SK-N-SH (cell line): ENCODE measurements at regions not wholly inside any gene's neighbourhood (a gene's known extent, or its start where the extent isn't known, plus 50 kb on each side); places are given as distances from the start of the nearest gene placed in this dataset.

Source experiments
- CTCF ChIA-PET: fragments of 300-600, 350-600 bp; formaldehyde crosslinking; extraction: SDS; loops from one replicate; lab custom pipeline; 2021; lab: Yijun Ruan, JAX
- POLR2A ChIA-PET: fragments of 350-600 bp; sonication (Branson Sonifier 250); formaldehyde crosslinking; extraction: SDS; loops from one replicate; lab custom pipeline; 2020; ENCODE audit warnings: antibody characterized with exemption, inconsistent platforms; lab: Yijun Ruan, JAX
- DNase-seq: peaks from one replicate; pipeline ENCODE4 v3.0.0; 2012
- H2AFZ ChIP-seq: fragments of 200-600 bp; sonication (generic); 2 replicates; pipeline ENCODE4 v1.8.1; 2016; ENCODE audit warnings: antibody characterized with exemption, mild to moderate bottlenecking, low read depth
- H3F3A ChIP-seq: fragments of 200-600 bp; sonication (generic); replicated peaks from 2 replicates; pipeline ENCODE3; 2016; ENCODE audit warnings: antibody characterized with exemption, mild to moderate bottlenecking; ENCODE audit not compliant: insufficient read depth
- H3K27ac ChIP-seq, 2 experiments: fragments of 200-500 bp in 1 of 2; fragments of 200-600 bp in 1 of 2; sonication (Bioruptor generic) in 1 of 2; sonication (generic), shearing (Covaris generic) in 1 of 2; 2 replicates each; pipeline versions ENCODE4 v1.5.1 to v1.6.1; 2014 to 2016; ENCODE audit warnings: low read depth in 2 of 2, inconsistent platforms in 1 of 2, low read length in 1 of 2, mild to moderate bottlenecking in 1 of 2, mixed read lengths in 1 of 2
- H3K27me3 ChIP-seq: fragments of 200-600 bp; sonication (generic), shearing (Covaris generic); 2 replicates; pipeline ENCODE4 v1.6.1; 2016; ENCODE audit warnings: mixed run types; ENCODE audit not compliant: insufficient read depth
- H3K36me3 ChIP-seq, 2 experiments: fragments of 200-500 bp in 1 of 2; fragments of 200-600 bp in 1 of 2; sonication (Bioruptor generic) in 1 of 2; sonication (generic) in 1 of 2; replicated peaks in 1 of 2; 2 replicates each; pipeline versions ENCODE3 to v1.5.1; 2014 to 2016; ENCODE audit warnings: low read length in 1 of 2, mild to moderate bottlenecking in 1 of 2; ENCODE audit not compliant: insufficient read depth in 2 of 2, control insufficient read depth in 1 of 2
- H3K4me1 ChIP-seq, 2 experiments: fragments of 200-500 bp in 1 of 2; fragments of 200-600 bp in 1 of 2; sonication (Bioruptor generic) in 1 of 2; sonication (generic), shearing (Covaris generic) in 1 of 2; 2 replicates each; pipeline versions ENCODE4 v1.5.1 to v1.6.1; 2014 to 2016; ENCODE audit warnings: low read depth in 1 of 2, low read length in 1 of 2, mixed run types in 1 of 2; ENCODE audit not compliant: insufficient read depth in 2 of 2, control insufficient read depth in 1 of 2
- H3K4me2 ChIP-seq: fragments of 200-600 bp; sonication (generic), shearing (Covaris generic); 2 replicates; pipeline ENCODE4 v1.6.1; 2017; ENCODE audit warnings: mixed run types
- H3K4me3 ChIP-seq, 2 experiments: fragments of 200-500 bp in 1 of 2; fragments of 200-600 bp in 1 of 2; sonication (Bioruptor generic) in 1 of 2; sonication (generic), shearing (Covaris generic) in 1 of 2; 2 replicates each; pipeline versions ENCODE4 v1.5.1 to v1.8.1; 2014 to 2016; ENCODE audit warnings: low read depth in 2 of 2, inconsistent platforms in 1 of 2, low read length in 1 of 2, mild to moderate bottlenecking in 1 of 2, mixed read lengths in 1 of 2, moderate library complexity in 1 of 2
- H3K79me2 ChIP-seq: fragments of 200-600 bp; sonication (generic); 2 replicates; pipeline ENCODE4 v1.8.1; 2017; ENCODE audit warnings: mild to moderate bottlenecking; ENCODE audit not compliant: insufficient read depth
- H3K9ac ChIP-seq: fragments of 200-600 bp; sonication (generic); 2 replicates; pipeline ENCODE4 v1.6.1; 2017; ENCODE audit warnings: mixed run types
- H3K9me2 ChIP-seq: fragments of 200-600 bp; sonication (generic); 2 replicates; pipeline ENCODE4 v1.6.1; 2017; ENCODE audit warnings: mixed run types
- H3K9me3 ChIP-seq: fragments of 200-600 bp; sonication (generic); 2 replicates; pipeline ENCODE4 v1.6.1; 2017; ENCODE audit warnings: mixed run types, mild to moderate bottlenecking, moderate library complexity
- H4K20me1 ChIP-seq: fragments of 200-600 bp; sonication (generic); 2 replicates; pipeline ENCODE4 v1.6.1; 2017; ENCODE audit warnings: mild to moderate bottlenecking, mixed run types; ENCODE audit not compliant: insufficient read depth
- CHD2 ChIP-seq: fragments of 150-350 bp; IDR thresholded peaks from 2 replicates; pipeline ENCODE4 v1.6.1; 2018; ENCODE audit warnings: low read length; ENCODE audit not compliant: partially characterized antibody
- ELF1 ChIP-seq: IDR thresholded peaks from 2 replicates; pipeline ENCODE4 v1.4.0; 2012
- EZH2phosphoT487 ChIP-seq: fragments of 200-600 bp; sonication (generic); IDR thresholded peaks from 2 replicates; pipeline ENCODE4 v1.6.1; 2017; ENCODE audit warnings: low read depth, mixed run types, mild to moderate bottlenecking, antibody characterized with exemption, moderate library complexity, borderline replicate concordance
- FOSL2 ChIP-seq: IDR thresholded peaks from 2 replicates; pipeline ENCODE4 v1.4.0; 2012; ENCODE audit warnings: low read depth, mild to moderate bottlenecking, moderate library complexity, borderline replicate concordance
- FOXJ3 ChIP-seq: sonication (generic); formaldehyde crosslinking; IDR thresholded peaks from 2 replicates; pipeline ENCODE4 v1.5.1; 2020; ENCODE audit warnings: mild to moderate bottlenecking, missing genetic modification reagents
- FOXM1 ChIP-seq: IDR thresholded peaks from 2 replicates; pipeline ENCODE4 v1.4.0; 2012; ENCODE audit warnings: low read depth, mild to moderate bottlenecking
- GABPA ChIP-seq: IDR thresholded peaks from 2 replicates; pipeline ENCODE4 v1.4.0; 2012; ENCODE audit warnings: low read depth, mild to moderate bottlenecking
- JUND ChIP-seq: IDR thresholded peaks from 2 replicates; pipeline ENCODE4 v1.4.0; 2012
- MEF2A ChIP-seq: IDR thresholded peaks from 2 replicates; pipeline ENCODE4 v1.4.0; 2012; ENCODE audit warnings: low read depth, borderline replicate concordance
- NFIC ChIP-seq: IDR thresholded peaks from 2 replicates; pipeline ENCODE4 v1.4.0; 2012; ENCODE audit warnings: borderline replicate concordance
- RAD21 ChIP-seq: IDR thresholded peaks from 2 replicates; pipeline ENCODE4 v1.6.1; 2012; ENCODE audit warnings: mild to moderate bottlenecking, low read length
- RCOR1 ChIP-seq: fragments of 150-350 bp; IDR thresholded peaks from 2 replicates; pipeline ENCODE4 v1.6.1; 2017; ENCODE audit warnings: antibody characterized with exemption, low read length
- TAF1 ChIP-seq: IDR thresholded peaks from 2 replicates; pipeline ENCODE4 v1.6.1; 2012; ENCODE audit warnings: low read depth, mild to moderate bottlenecking, low read length, moderate library complexity, borderline replicate concordance
- TEAD4 ChIP-seq: IDR thresholded peaks from 2 replicates; pipeline ENCODE4 v1.4.0; 2012; ENCODE audit warnings: mild to moderate bottlenecking, borderline replicate concordance; ENCODE audit not compliant: insufficient read depth
- YY1 ChIP-seq: IDR thresholded peaks from 2 replicates; pipeline ENCODE4 v1.4.0; 2012; ENCODE audit warnings: low read depth, mild to moderate bottlenecking
- WGBS: methylation state at CpG from one replicate; pipeline ENCODE4 v1.1.6; 2017; ENCODE audit warnings: low lambda C conversion rate; 5-methylcytosine and 5-hydroxymethylcytosine counted together
- TF ChIP-seq, protein P1 (sequence below): fragments of 150-350 bp; IDR thresholded peaks from 2 replicates; pipeline ENCODE4 v1.6.1; 2016; ENCODE audit warnings: mild to moderate bottlenecking, low read depth, low read length
- TF ChIP-seq, protein P2 (sequence below): IDR thresholded peaks from 2 replicates; pipeline ENCODE4; 2012
- TF ChIP-seq, protein P3 (sequence below): fragments of 150-350 bp; IDR thresholded peaks from 2 replicates; pipeline ENCODE4 v1.6.1; 2017; ENCODE audit warnings: antibody characterized with exemption, low read length, low read depth, borderline replicate concordance
- TF ChIP-seq, protein P4 (sequence below): IDR thresholded peaks from 2 replicates; pipeline ENCODE4 v1.4.0; 2012; ENCODE audit warnings: low read depth
- TF ChIP-seq, protein P5 (sequence below): IDR thresholded peaks from 2 replicates; pipeline ENCODE4 v1.4.0; 2012; ENCODE audit warnings: low read depth, borderline replicate concordance

DNA sequence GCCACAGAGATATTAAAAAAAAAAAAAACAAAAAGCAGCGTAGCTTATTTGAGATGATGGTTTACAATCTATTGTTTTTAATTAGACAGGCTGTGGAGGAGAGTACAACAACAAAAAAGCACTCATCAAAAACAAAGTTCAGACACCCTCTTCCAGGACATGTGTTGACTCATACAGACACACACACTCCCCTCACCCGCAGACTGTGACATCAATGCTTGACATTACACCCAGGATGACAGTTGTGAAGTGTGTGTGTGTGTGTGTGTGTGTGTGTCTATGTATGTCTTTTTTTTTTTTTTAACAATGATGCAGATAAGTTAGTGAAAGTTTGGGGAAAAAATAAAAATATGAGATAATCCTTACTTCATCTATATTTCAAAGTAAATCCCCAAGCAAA lies 303.6 kb downstream of the GPAM start:
- Histone ChIP-seq H4K20me1 (no peaks in the 10 kb centered on the region), H3K27ac (no peak overlapping the region), H3F3A (no peaks in the 10 kb centered on the region), H3K27me3 (no peaks in the 10 kb centered on the region), H3K4me1 (no peaks in the 10 kb centered on the region), H3K36me3 (no peaks in the 10 kb centered on the region), H2AFZ (no peak overlapping the region), H3K4me2 (no peak overlapping the region), H3K9me3 (no peaks in the 10 kb centered on the region), H3K9me2 (no peaks in the 10 kb centered on the region), H3K9ac (no peak overlapping the region), H3K79me2 (no peaks in the 10 kb centered on the region), H3K4me3 (no peak overlapping the region)
- TF ChIP-seq, protein P1, sequence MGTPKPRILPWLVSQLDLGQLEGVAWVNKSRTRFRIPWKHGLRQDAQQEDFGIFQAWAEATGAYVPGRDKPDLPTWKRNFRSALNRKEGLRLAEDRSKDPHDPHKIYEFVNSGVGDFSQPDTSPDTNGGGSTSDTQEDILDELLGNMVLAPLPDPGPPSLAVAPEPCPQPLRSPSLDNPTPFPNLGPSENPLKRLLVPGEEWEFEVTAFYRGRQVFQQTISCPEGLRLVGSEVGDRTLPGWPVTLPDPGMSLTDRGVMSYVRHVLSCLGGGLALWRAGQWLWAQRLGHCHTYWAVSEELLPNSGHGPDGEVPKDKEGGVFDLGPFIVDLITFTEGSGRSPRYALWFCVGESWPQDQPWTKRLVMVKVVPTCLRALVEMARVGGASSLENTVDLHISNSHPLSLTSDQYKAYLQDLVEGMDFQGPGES: no peak
- TF ChIP-seq RCOR1: no peak
- TF ChIP-seq, protein P2, sequence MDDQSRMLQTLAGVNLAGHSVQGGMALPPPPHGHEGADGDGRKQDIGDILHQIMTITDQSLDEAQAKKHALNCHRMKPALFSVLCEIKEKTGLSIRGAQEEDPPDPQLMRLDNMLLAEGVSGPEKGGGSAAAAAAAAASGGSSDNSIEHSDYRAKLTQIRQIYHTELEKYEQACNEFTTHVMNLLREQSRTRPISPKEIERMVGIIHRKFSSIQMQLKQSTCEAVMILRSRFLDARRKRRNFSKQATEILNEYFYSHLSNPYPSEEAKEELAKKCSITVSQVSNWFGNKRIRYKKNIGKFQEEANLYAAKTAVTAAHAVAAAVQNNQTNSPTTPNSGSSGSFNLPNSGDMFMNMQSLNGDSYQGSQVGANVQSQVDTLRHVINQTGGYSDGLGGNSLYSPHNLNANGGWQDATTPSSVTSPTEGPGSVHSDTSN: no peak
- TF ChIP-seq EZH2phosphoT487: no peak
- TF ChIP-seq, protein P3, sequence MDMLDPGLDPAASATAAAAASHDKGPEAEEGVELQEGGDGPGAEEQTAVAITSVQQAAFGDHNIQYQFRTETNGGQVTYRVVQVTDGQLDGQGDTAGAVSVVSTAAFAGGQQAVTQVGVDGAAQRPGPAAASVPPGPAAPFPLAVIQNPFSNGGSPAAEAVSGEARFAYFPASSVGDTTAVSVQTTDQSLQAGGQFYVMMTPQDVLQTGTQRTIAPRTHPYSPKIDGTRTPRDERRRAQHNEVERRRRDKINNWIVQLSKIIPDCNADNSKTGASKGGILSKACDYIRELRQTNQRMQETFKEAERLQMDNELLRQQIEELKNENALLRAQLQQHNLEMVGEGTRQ: no peak
- TF ChIP-seq YY1: no peak
- TF ChIP-seq FOSL2: no peak
- no peak for TF ChIP-seq FOXM1
- TF ChIP-seq GABPA: no peak
- TF ChIP-seq ELF1: no peak
- no peak for TF ChIP-seq JUND
- no peak for TF ChIP-seq TAF1
- no peak for TF ChIP-seq RAD21
- no peak for TF ChIP-seq NFIC
- TF ChIP-seq TEAD4: no peak
- no peak for TF ChIP-seq CHD2
- TF ChIP-seq, protein P4, sequence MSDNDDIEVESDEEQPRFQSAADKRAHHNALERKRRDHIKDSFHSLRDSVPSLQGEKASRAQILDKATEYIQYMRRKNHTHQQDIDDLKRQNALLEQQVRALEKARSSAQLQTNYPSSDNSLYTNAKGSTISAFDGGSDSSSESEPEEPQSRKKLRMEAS: no peak
- no peak for TF ChIP-seq MEF2A
- TF ChIP-seq FOXJ3: no peak
- TF ChIP-seq, protein P5, sequence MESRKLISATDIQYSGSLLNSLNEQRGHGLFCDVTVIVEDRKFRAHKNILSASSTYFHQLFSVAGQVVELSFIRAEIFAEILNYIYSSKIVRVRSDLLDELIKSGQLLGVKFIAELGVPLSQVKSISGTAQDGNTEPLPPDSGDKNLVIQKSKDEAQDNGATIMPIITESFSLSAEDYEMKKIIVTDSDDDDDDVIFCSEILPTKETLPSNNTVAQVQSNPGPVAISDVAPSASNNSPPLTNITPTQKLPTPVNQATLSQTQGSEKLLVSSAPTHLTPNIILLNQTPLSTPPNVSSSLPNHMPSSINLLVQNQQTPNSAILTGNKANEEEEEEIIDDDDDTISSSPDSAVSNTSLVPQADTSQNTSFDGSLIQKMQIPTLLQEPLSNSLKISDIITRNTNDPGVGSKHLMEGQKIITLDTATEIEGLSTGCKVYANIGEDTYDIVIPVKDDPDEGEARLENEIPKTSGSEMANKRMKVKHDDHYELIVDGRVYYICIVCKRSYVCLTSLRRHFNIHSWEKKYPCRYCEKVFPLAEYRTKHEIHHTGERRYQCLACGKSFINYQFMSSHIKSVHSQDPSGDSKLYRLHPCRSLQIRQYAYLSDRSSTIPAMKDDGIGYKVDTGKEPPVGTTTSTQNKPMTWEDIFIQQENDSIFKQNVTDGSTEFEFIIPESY: no peak
- ChIA-PET CTCF (interaction anchor here (0.7 kb wide), 1 partner anchor 14 kb away, joined by 3 read pairs; no protein-coding TSS in a partner anchor), POLR2A (no interaction called here)
- WGBS: 30% methylated on average over 2 of the region's 2 CpGs
- no peak for DNase-seq
